WTC11 (cell line): ENCODE measurements at regions not wholly inside any gene's neighbourhood (a gene's known extent, or its start where the extent isn't known, plus 50 kb on each side); places are given as distances from the start of the nearest gene placed in this dataset.

ENCODE experiments used
- ATAC-seq: fragments of 200-7000 bp; cut with Tn5 transposase; 2 replicates; pipeline ENCODE4 v1.10.0; 2021; ENCODE audit warnings: mild to moderate bottlenecking, moderate library complexity
- CTCF ChIA-PET: fragments of 300-600 bp; sonication (Branson Sonifier 250); formaldehyde crosslinking; loops from one replicate; lab custom pipeline; 2021; ENCODE audit warnings: antibody characterized with exemption; lab: Charles Lee
- POLR2A ChIA-PET: fragments of 350-600 bp; sonication (Branson Sonifier 250); formaldehyde crosslinking; loops from one replicate; lab custom pipeline; 2021; ENCODE audit warnings: antibody characterized with exemption; lab: Charles Lee
- DNase-seq: peaks from one replicate; pipeline ENCODE4 v3.0.0; 2021; ENCODE audit warnings: low spot score
- H3K27ac Mint-ChIP-seq: 2 replicates; pipeline ENCODE4 v1.8.0; 2021; ENCODE audit warnings: mixed read lengths
- H3K27me3 Mint-ChIP-seq: 2 replicates; pipeline ENCODE4 v1.8.0; 2021; ENCODE audit warnings: low read depth, mild to moderate bottlenecking, moderate library complexity, mixed read lengths
- H3K36me3 Mint-ChIP-seq: 2 replicates; pipeline ENCODE4 v1.8.0; 2021; ENCODE audit warnings: mixed read lengths
- H3K4me1 Mint-ChIP-seq: 2 replicates; pipeline ENCODE4 v1.8.0; 2022; ENCODE audit warnings: mixed read lengths
- H3K4me3 Mint-ChIP-seq: 2 replicates; pipeline ENCODE4 v1.8.0; 2021; ENCODE audit warnings: mild to moderate bottlenecking, moderate library complexity, mixed read lengths
- H3K9me3 Mint-ChIP-seq: 2 replicates; pipeline ENCODE4 v1.8.0; 2021; ENCODE audit warnings: mixed read lengths
- AR ChIP-seq: fragments of 250-450 bp; sonication (Bioruptor Pico); IDR thresholded peaks from 2 replicates; pipeline ENCODE4 v1.9.0; 2021; ENCODE audit warnings: mild to moderate bottlenecking
- ATF3 ChIP-seq: sonication (generic); formaldehyde crosslinking; conservative IDR thresholded peaks from 2 replicates; pipeline ENCODE4 v1.8.1; 2022; ENCODE audit warnings: mild to moderate bottlenecking, missing genetic modification reagents
- CREM ChIP-seq: sonication (generic); formaldehyde crosslinking; IDR thresholded peaks from 2 replicates; pipeline ENCODE4 v1.8.1; 2022; ENCODE audit warnings: mild to moderate bottlenecking, missing genetic modification reagents, moderate library complexity
- ELF4 ChIP-seq: sonication (generic); formaldehyde crosslinking; IDR thresholded peaks from 2 replicates; pipeline ENCODE4 v1.8.1; 2022; ENCODE audit warnings: low read depth, mild to moderate bottlenecking, moderate library complexity, missing genetic modification reagents
- ESRRA ChIP-seq: sonication (generic); formaldehyde crosslinking; IDR thresholded peaks from 2 replicates; pipeline ENCODE4 v1.8.1; 2022; ENCODE audit warnings: mild to moderate bottlenecking, missing genetic modification reagents, borderline replicate concordance
- FOXP4 ChIP-seq: sonication (generic); formaldehyde crosslinking; IDR thresholded peaks from 2 replicates; pipeline ENCODE4 v1.8.0; 2022; ENCODE audit warnings: mild to moderate bottlenecking, missing genetic modification reagents
- GABPB1 ChIP-seq: sonication (generic); formaldehyde crosslinking; IDR thresholded peaks from 2 replicates; pipeline ENCODE4 v1.8.1; 2023; ENCODE audit warnings: mild to moderate bottlenecking, missing genetic modification reagents
- GTF2I ChIP-seq: fragments of 250-450 bp; sonication (Bioruptor Pico); conservative IDR thresholded peaks from 2 replicates; pipeline ENCODE4 v1.4.0; 2021; ENCODE audit warnings: mild to moderate bottlenecking
- NR1H2 ChIP-seq: sonication (generic); formaldehyde crosslinking; IDR thresholded peaks from 2 replicates; pipeline ENCODE4 v1.9.0; 2021; ENCODE audit warnings: mild to moderate bottlenecking, moderate library complexity, missing genetic modification reagents
- OVOL2 ChIP-seq: fragments of 250-450 bp; sonication (Bioruptor Pico); IDR thresholded peaks from 2 replicates; pipeline ENCODE4 v1.9.0; 2021; ENCODE audit warnings: mild to moderate bottlenecking, borderline replicate concordance
- PREB ChIP-seq: sonication (generic); formaldehyde crosslinking; IDR thresholded peaks from 2 replicates; pipeline ENCODE4 v1.8.1; 2022; ENCODE audit warnings: mild to moderate bottlenecking, missing genetic modification reagents, moderate library complexity, borderline replicate concordance
- USF2 ChIP-seq: sonication (generic); formaldehyde crosslinking; IDR thresholded peaks from 2 replicates; pipeline ENCODE4 v1.8.1; 2023; ENCODE audit warnings: mild to moderate bottlenecking, missing genetic modification reagents, moderate library complexity
- ZNF232 ChIP-seq: sonication (generic); formaldehyde crosslinking; IDR thresholded peaks from 2 replicates; pipeline ENCODE4 v1.8.0; 2022; ENCODE audit warnings: mild to moderate bottlenecking, missing genetic modification reagents
- ZNF416 ChIP-seq: fragments of 250-450 bp; sonication (Bioruptor Pico); IDR thresholded peaks from 2 replicates; pipeline ENCODE4 v1.9.0; 2021; ENCODE audit warnings: mild to moderate bottlenecking, inconsistent platforms
- ZNF532 ChIP-seq: fragments of 250-450 bp; sonication (Bioruptor Pico); IDR thresholded peaks from 2 replicates; pipeline ENCODE4 v1.9.0; 2021; ENCODE audit warnings: mild to moderate bottlenecking, borderline replicate concordance

GRCh38 chr7:35411331-35411730, 157.4 kb upstream of the TBX20 start (continued):
- no peak for TF ChIP-seq CREM
- TF ChIP-seq PREB (CRISPR knock-in tag): no peak
- TF ChIP-seq GABPB1 (CRISPR knock-in tag): no peak
- no peak for TF ChIP-seq NR1H2 (CRISPR knock-in tag)
- TF ChIP-seq ZNF532 (CRISPR knock-in tag): no peak

GRCh38 chr7:35405461-35405860, 151.6 kb upstream of the TBX20 start:
- no peaks in the 10 kb centered on the region for H3K36me3 Mint-ChIP-seq
- DNase-seq: no peak
- H3K27ac Mint-ChIP-seq: no peak overlapping the region
- no peak for ATAC-seq
- H3K9me3 Mint-ChIP-seq: no peaks in the 10 kb centered on the region
- ChIA-PET POLR2A (no interaction called here), CTCF (interaction anchor here (0.5 kb wide), 1 partner anchor 67 kb away, joined by 3 read pairs; no protein-coding TSS in a partner anchor)
- H3K4me3 Mint-ChIP-seq: no peak overlapping the region
- H3K27me3 Mint-ChIP-seq: peaks cover 4% of the 10 kb centered on the region
- no peaks in the 10 kb centered on the region for H3K4me1 Mint-ChIP-seq
- TF ChIP-seq GTF2I (CRISPR knock-in tag): no peak
- no peak for TF ChIP-seq GABPB1 (CRISPR knock-in tag)
- TF ChIP-seq ELF4: no peak
- no peak for TF ChIP-seq OVOL2 (CRISPR knock-in tag)
- no peak for TF ChIP-seq PREB (CRISPR knock-in tag)
- no peak for TF ChIP-seq ZNF416
- no peak for TF ChIP-seq USF2 (CRISPR knock-in tag)
- TF ChIP-seq ZNF232 (CRISPR knock-in tag): no peak
- no peak for TF ChIP-seq FOXP4
- TF ChIP-seq ESRRA: no peak
- TF ChIP-seq AR (CRISPR knock-in tag): no peak
- TF ChIP-seq ATF3: no peak
